ENCODE measurements at regions not wholly inside any gene's neighbourhood (a gene's known extent, or its start where the extent isn't known, plus 50 kb on each side); places are given as distances from the start of the nearest gene placed in this dataset.

- H3K36me3 ChIP-seq (ENCODE audit: insufficient read depth in 1 of 2, low read depth in 1 of 2): no peaks in the 10 kb centered on the region
- intact Hi-C loops (cut with DNase I): loop anchor here in 1 of 2 donors (10.0 kb wide), 1 partner anchor 230 kb away; no protein-coding TSS in a partner anchor
- no peak for ATAC-seq
- 60 to 81% (median 63%) methylated on average over 1 of the region's 1 CpG for WGBS, 3 donors
- H3K4me1 ChIP-seq: peaks cover 1% of the 10 kb centered on the region
- H3K27me3 ChIP-seq (ENCODE audit: insufficient read depth in 3 of 3, low read length in 2 of 3): peaks cover 0 to 3% (median 0%) of the 10 kb centered on the region in 3 donors
- H3K27ac ChIP-seq: no peak overlapping the region
- TF ChIP-seq CTCF (IDR thresholded peaks at IDR 0.05): no peak
- no peak overlapping the region for H3K4me3 ChIP-seq
- peaks cover 8% of the 10 kb centered on the region for H3K9me3 ChIP-seq
- no peak for DNase-seq
These were observed 54.2 kb upstream of the ANKRD1 start for GRCh38 chr10:90975096-90975495.

GRCh38 chr10:90977162-90977854, 56.4 kb upstream of the ANKRD1 start:
- Histone ChIP-seq H3K27me3 (ENCODE audit: insufficient read depth in 3 of 3, low read length in 2 of 3) (peaks cover 0 to 3% (median 0%) of the 10 kb centered on the region in 3 donors), H3K9me3 (peaks cover 8% of the 10 kb centered on the region), H3K4me3 (no peak overlapping the region), H3K4me1 (no peaks in the 10 kb centered on the region), H3K36me3 (ENCODE audit: insufficient read depth in 1 of 2, low read depth in 1 of 2) (no peaks in the 10 kb centered on the region), H3K27ac (no peak overlapping the region)
- ATAC-seq: no peak
- DNase-seq: no peak
- WGBS, 3 donors: 96 to 98% (median 97%) methylated on average over 3 of the region's 3 CpGs
- TF ChIP-seq CTCF (IDR thresholded peaks at IDR 0.05): no peak
- intact Hi-C loops (cut with DNase I): loop anchor here in 1 of 2 donors (10.0 kb wide), 1 partner anchor 233 kb away; no protein-coding TSS in a partner anchor

- 30 to 94% (median 92%) methylated on average over 3 of the region's 3 CpGs for WGBS, 3 donors
- H3K27me3 ChIP-seq (ENCODE audit: insufficient read depth in 3 of 3, low read length in 2 of 3): peaks cover 0 to 3% (median 0%) of the 10 kb centered on the region in 3 donors
- peaks cover 8% of the 10 kb centered on the region for H3K9me3 ChIP-seq
- H3K27ac ChIP-seq: no peak overlapping the region
- no peaks in the 10 kb centered on the region for H3K36me3 ChIP-seq (ENCODE audit: insufficient read depth in 1 of 2, low read depth in 1 of 2)
- ATAC-seq: peak; percentile 70 to 95 (median 79)
- H3K4me1 ChIP-seq: no peaks in the 10 kb centered on the region
- no peak for TF ChIP-seq CTCF (IDR thresholded peaks at IDR 0.05)
- H3K4me3 ChIP-seq: no peak overlapping the region
- intact Hi-C loops (cut with DNase I): loop anchor here in 1 of 2 donors (10.0 kb wide), 1 partner anchor 233 kb away; no protein-coding TSS in a partner anchor
- DNase-seq: no peak
These were observed 57.1 kb upstream of the ANKRD1 start for GRCh38 chr10:90977855-90978486.

GRCh38 chr10:90982406-90983008, 61.6 kb upstream of the ANKRD1 start:
- no peak overlapping the region for H3K27ac ChIP-seq

More at GRCh38 chr10:90982406-90983008, 61.6 kb upstream of the ANKRD1 start:
- no peak for TF ChIP-seq CTCF (IDR thresholded peaks at IDR 0.05)
- ATAC-seq: no peak
- H3K4me1 ChIP-seq: peaks cover 11% of the 10 kb centered on the region
- WGBS, 3 donors: 86 to 91% (median 88%) methylated on average over 10 of the region's 10 CpGs
- H3K27me3 ChIP-seq (ENCODE audit: insufficient read depth in 3 of 3, low read length in 2 of 3): no peaks in the 10 kb centered on the region
- intact Hi-C loops (cut with DNase I): no loop called here
- H3K4me3 ChIP-seq: no peak overlapping the region
- no peaks in the 10 kb centered on the region for H3K36me3 ChIP-seq (ENCODE audit: insufficient read depth in 1 of 2, low read depth in 1 of 2)
- no peak for DNase-seq
- no peaks in the 10 kb centered on the region for H3K9me3 ChIP-seq

All from psoas muscle (tissue), 7 donors.